BE2C (cell line): ENCODE measurements at regions not wholly inside any gene's neighbourhood (a gene's known extent, or its start where the extent isn't known, plus 50 kb on each side); places are given as distances from the start of the nearest gene placed in this dataset.

Experiments used
- DNase-seq: peaks from one replicate; pipeline ENCODE4 v3.0.0-alpha.2; 2020
- H3K27me3 ChIP-seq: fragments of 250-450 bp; sonication (Bioruptor Pico); 2 replicates; pipeline ENCODE4 v1.5.1; 2020; ENCODE audit warnings: mild to moderate bottlenecking
- H3K36me3 ChIP-seq: fragments of 250-450 bp; sonication (Bioruptor Pico); 2 replicates; pipeline ENCODE4 v1.5.1; 2020; ENCODE audit warnings: mild to moderate bottlenecking
- H3K4me1 ChIP-seq: fragments of 250-450 bp; sonication (Bioruptor Pico); 2 replicates; pipeline ENCODE4 v1.5.1; 2020
- H3K4me3 ChIP-seq: 2 replicates; pipeline ENCODE4 v1.5.1; 2011; ENCODE audit warnings: low read depth, low read length
- H3K9me3 ChIP-seq: fragments of 250-450 bp; sonication (Bioruptor Pico); 2 replicates; pipeline ENCODE4 v1.5.1; 2020
- CTCF ChIP-seq: IDR thresholded peaks from 2 replicates; pipeline ENCODE4 v1.5.1; 2012; ENCODE audit warnings: mild to moderate bottlenecking, low read depth, low read length

- Histone ChIP-seq H3K27me3 (no peaks in the 10 kb centered on the region), H3K36me3 (no peaks in the 10 kb centered on the region), H3K4me1 (no peaks in the 10 kb centered on the region), H3K9me3 (no peaks in the 10 kb centered on the region), H3K4me3 (no peak overlapping the region)
- DNase-seq: no peak
- TF ChIP-seq CTCF: no peak
These were observed 51.2 kb upstream of the PRR5 start for GRCh38 chr22:44650806-44651205.

GRCh38 chr22:44648821-44649565 lies 53.0 kb upstream of the PRR5 start:
- Histone ChIP-seq H3K36me3 (no peaks in the 10 kb centered on the region), H3K4me1 (no peaks in the 10 kb centered on the region), H3K9me3 (no peaks in the 10 kb centered on the region), H3K27me3 (no peaks in the 10 kb centered on the region), H3K4me3 (no peak overlapping the region)
- TF ChIP-seq CTCF: no peak
- DNase-seq: no peak

- no peak overlapping the region for H3K4me3 ChIP-seq
These were observed 53.8 kb upstream of the PRR5 start for GRCh38 chr22:44648085-44648820.

GRCh38 chr22:44647141-44647540 lies 54.9 kb upstream of the PRR5 start:
- no peak for DNase-seq
- Histone ChIP-seq H3K4me3 (no peak overlapping the region), H3K9me3 (no peaks in the 10 kb centered on the region), H3K4me1 (no peaks in the 10 kb centered on the region), H3K27me3 (no peaks in the 10 kb centered on the region), H3K36me3 (no peaks in the 10 kb centered on the region)
- no peak for TF ChIP-seq CTCF

More at GRCh38 chr22:44648085-44648820, 53.8 kb upstream of the PRR5 start:
- H3K9me3 ChIP-seq: no peaks in the 10 kb centered on the region
- no peak for DNase-seq
- no peaks in the 10 kb centered on the region for H3K4me1 ChIP-seq
- no peak for TF ChIP-seq CTCF
- H3K27me3 ChIP-seq: no peaks in the 10 kb centered on the region
- no peaks in the 10 kb centered on the region for H3K36me3 ChIP-seq

GRCh38 chr22:44646668-44647067 lies 55.3 kb upstream of the PRR5 start:
- DNase-seq: no peak
- Histone ChIP-seq H3K27me3 (no peaks in the 10 kb centered on the region), H3K9me3 (no peaks in the 10 kb centered on the region), H3K4me3 (no peak overlapping the region), H3K4me1 (no peaks in the 10 kb centered on the region), H3K36me3 (no peaks in the 10 kb centered on the region)
- TF ChIP-seq CTCF: no peak

GRCh38 chr22:44646141-44646540 lies 55.9 kb upstream of the PRR5 start:
- Histone ChIP-seq H3K36me3 (no peaks in the 10 kb centered on the region), H3K9me3 (no peaks in the 10 kb centered on the region), H3K27me3 (no peaks in the 10 kb centered on the region), H3K4me3 (no peak overlapping the region), H3K4me1 (no peaks in the 10 kb centered on the region)
- no peak for TF ChIP-seq CTCF
- DNase-seq: no peak
